ENCODE measurements at regions not wholly inside any gene's neighbourhood (a gene's known extent, or its start where the extent isn't known, plus 50 kb on each side); places are given as distances from the start of the nearest gene placed in this dataset.
A peak's percentile ranks its signal among the peaks of the same experiment; 100 is the strongest.

- 61% methylated on average over 4 of the region's 8 CpGs for WGBS (ENCODE audit: low lambda C conversion rate)
- BruUV-seq (replicated peaks), result no TSS peak
- Histone ChIP-seq H3K4me2 (ENCODE audit: low read depth, low read length) (no peak overlapping the region), H3K79me2 (ENCODE audit: insufficient read depth, low read length) (no peaks in the 10 kb centered on the region), H3K9me3 (ENCODE audit: low read length) (no peaks in the 10 kb centered on the region), H3K4me1 (ENCODE audit: insufficient read depth, low read length) (no peaks in the 10 kb centered on the region), H3K27me3 (ENCODE audit: control insufficient read depth in 1 of 2, insufficient read depth in 2 of 2, low read length in 2 of 2) (peaks cover 15 to 54% of the 10 kb centered on the region in 2 experiments; a peak in 4 of 5 replicates), H3K27ac (ENCODE audit: extremely low read length, insufficient read depth, low read length) (no peak overlapping the region), H3K36me3 (replicated peaks in 1 of 2; ENCODE audit: control insufficient read depth in 1 of 2, insufficient read depth in 2 of 2, low read length in 2 of 2) (no peaks in the 10 kb centered on the region), H4K20me1 (ENCODE audit: insufficient read depth, low read length) (no peaks in the 10 kb centered on the region), H3K4me3 (replicated peaks in 1 of 3; ENCODE audit: insufficient read depth in 1 of 3, low read depth in 2 of 3, low read length in 3 of 3) (no peak overlapping the region), H2AFZ (ENCODE audit: low read length) (no peak overlapping the region), H3K9ac (ENCODE audit: insufficient read depth, low read depth, low read length) (no peak overlapping the region)
- DNase-seq (ENCODE audit: low spot score) (no peak), ATAC-seq (no peak), FAIRE-seq (no peak)
- intact Hi-C loops (cut with micrococcal nuclease; ENCODE audit: unreplicated experiment) (no loop called here), in situ Hi-C loops (cut with HindIII; ENCODE audit: extremely low pct_ligation_motif_present, low pct_unique_long_range_greater_than_20kb) (no loop called here)
- CTCF ChIA-PET (ENCODE audit: low intra/inter-chr PET ratio, low total read pairs), result no interaction called here
- POLR2A ChIA-PET, result no interaction called here
- TF ChIP-seq ATF7 (IDR thresholded peaks at IDR 0.05), result peak; percentile 13; the same call in 1 of the 2 replicates
- TF ChIP-seq ATF7 (CRISPR knock-in tag; IDR thresholded peaks at IDR 0.05), result no peak
- no peak for TF ChIP-seq ZBTB40 (IDR thresholded peaks at IDR 0.05)
- no peak for TF ChIP-seq ZBTB40 (CRISPR knock-in tag; IDR thresholded peaks at IDR 0.05)
These were observed 76.7 kb upstream of the NECTIN1 start for GRCh38 chr11:119805663-119806062.

Measured in HepG2 (cell line).